K562 (cell line): ENCODE measurements at regions not wholly inside any gene's neighbourhood (a gene's known extent, or its start where the extent isn't known, plus 50 kb on each side); places are given as distances from the start of the nearest gene placed in this dataset.
A peak's percentile ranks its signal among the peaks of the same experiment; 100 is the strongest.

Experiments used
- ATAC-seq: fragments of 200-7000 bp; cut with Tn5 transposase; 3 replicates; pipeline ENCODE4 v1.9.1; 2020; ENCODE audit warnings: moderate library complexity
- BruUV-seq: library from RNA; stranded (reverse); fragments of 400-500 nt; replicated peaks from 2 replicates; lab custom pipeline; 2021; lab: Mats Ljungman, UMichigan
- CTCF ChIA-PET: fragments of 300-600 bp; formaldehyde crosslinking; extraction: SDS; loops from one replicate; lab custom pipeline; 2021; ENCODE audit warnings: low intra/inter-chr PET ratio; lab: Yijun Ruan, JAX
- POLR2A ChIA-PET: fragments of 300-600, 350-650 bp; sonication (Branson Sonifier 250); formaldehyde crosslinking; extraction: SDS; loops from one replicate; lab custom pipeline; 2021; ENCODE audit warnings: antibody characterized with exemption, inconsistent platforms; lab: Yijun Ruan, JAX
- DNase-seq, 4 experiments: peaks; one replicate each; pipeline versions ENCODE4 v3.0.0 to v3.0.0-alpha.2; 2011 to 2018; ENCODE audit warnings: low spot score in 3 of 4, mixed read lengths in 3 of 4; ENCODE audit errors: extremely low read depth in 1 of 4
- FAIRE-seq: peaks from 2 replicates; lab custom pipeline; 2011; peaks lifted over from hg19 to GRCh38; lab: Jason Lieb, UNC
- H2AFZ ChIP-seq: 2 replicates; pipeline ENCODE4 v1.6.0; 2011; ENCODE audit warnings: low read depth, low read length, control low read depth, inconsistent platforms
- H3K27ac ChIP-seq: fragments of 200-600 bp; 3 replicates; pipeline ENCODE4 v1.8.0; 2011; ENCODE audit warnings: low read depth, mild to moderate bottlenecking, control low read depth, inconsistent platforms, low read length, moderate library complexity, mixed read lengths; ENCODE audit errors: extremely low read depth
- H3K27me3 ChIP-seq, 2 experiments: fragments of 300-600 bp in 1 of 2; 2 replicates in 1 of 2; 3 replicates in 1 of 2; pipeline versions ENCODE4 v1.6.0 to v1.8.0; 2011; ENCODE audit warnings: inconsistent platforms in 2 of 2, low read length in 2 of 2, mild to moderate bottlenecking in 1 of 2, mixed read lengths in 1 of 2, moderate library complexity in 1 of 2; ENCODE audit not compliant: control insufficient read depth in 2 of 2, insufficient read depth in 2 of 2
- H3K36me3 ChIP-seq: fragments of 300-600 bp; 3 replicates; pipeline ENCODE4 v1.8.0; 2011; ENCODE audit warnings: mild to moderate bottlenecking, low read length, inconsistent platforms; ENCODE audit not compliant: control insufficient read depth, insufficient read depth
- H3K4me1 ChIP-seq, 2 experiments: fragments of 200-600 bp in 1 of 2; replicated peaks in 1 of 2; 2 replicates in 1 of 2; 3 replicates in 1 of 2; pipeline versions ENCODE4 v1.5.1 to v1.8.0; 2011; ENCODE audit warnings: inconsistent platforms in 2 of 2, low read length in 2 of 2, mild to moderate bottlenecking in 1 of 2, mixed read lengths in 1 of 2, moderate library complexity in 1 of 2; ENCODE audit not compliant: control insufficient read depth in 2 of 2, insufficient read depth in 2 of 2
- H3K4me2 ChIP-seq: 2 replicates; pipeline ENCODE4 v1.6.1; 2011; ENCODE audit warnings: low read length, control low read depth, inconsistent platforms, mixed read lengths; ENCODE audit not compliant: insufficient read depth
- H3K4me3 ChIP-seq: fragments of 200-600 bp; sonication (generic), shearing (Covaris generic); 2 replicates; pipeline ENCODE4 v1.5.1; 2016; ENCODE audit warnings: control low read depth, inconsistent platforms
- H3K79me2 ChIP-seq: fragments of 200-600 bp; 3 replicates; pipeline ENCODE4 v1.8.0; 2011; ENCODE audit warnings: low read length, inconsistent platforms; ENCODE audit not compliant: control insufficient read depth, insufficient read depth
- H3K9ac ChIP-seq, 2 experiments: 2 replicates each; pipeline versions ENCODE4 v1.6.0 to v1.6.1; 2011; ENCODE audit warnings: low read depth in 2 of 2, low read length in 2 of 2, control low read depth in 1 of 2, inconsistent platforms in 1 of 2, mild to moderate bottlenecking in 1 of 2, mixed read lengths in 1 of 2; ENCODE audit not compliant: insufficient read depth in 1 of 2
- H3K9me1 ChIP-seq: one replicate; pipeline ENCODE4 v1.6.0; 2011; ENCODE audit warnings: inconsistent platforms, mild to moderate bottlenecking, low read length, moderate library complexity; ENCODE audit not compliant: control insufficient read depth, insufficient read depth
- H3K9me3 ChIP-seq: replicated peaks from 2 replicates; pipeline ENCODE4 v1.5.1; 2011; ENCODE audit warnings: low read depth, low read length, inconsistent platforms; ENCODE audit not compliant: control insufficient read depth, insufficient read depth
- H4K20me1 ChIP-seq: replicated peaks from 2 replicates; pipeline ENCODE4 v1.6.1; 2011; ENCODE audit warnings: low read length, inconsistent platforms, mixed read lengths; ENCODE audit not compliant: control insufficient read depth, insufficient read depth
- C11orf30 ChIP-seq: fragments of 450-650 bp; IDR thresholded peaks from 2 replicates; pipeline ENCODE4 v1.6.1; 2016; ENCODE audit warnings: low read depth, mild to moderate bottlenecking
- HMG20A ChIP-seq: fragments of 450-650 bp; formaldehyde crosslinking; conservative IDR thresholded peaks from 2 replicates; pipeline ENCODE4 v1.4.0; 2020; ENCODE audit warnings: mild to moderate bottlenecking, mixed read lengths
- MAFF ChIP-seq: IDR thresholded peaks from 2 replicates; pipeline ENCODE4 v1.6.1; 2012; ENCODE audit warnings: low read length, improper control_type of control experiment
- MAFG ChIP-seq: fragments of 450-650 bp; conservative IDR thresholded peaks from 2 replicates; pipeline ENCODE4 v1.6.1; 2016; ENCODE audit warnings: missing genetic modification characterization, missing compliant biosample characterization
- MAFK ChIP-seq: IDR thresholded peaks from 2 replicates; pipeline ENCODE4 v1.6.1; 2011; ENCODE audit warnings: low read length, improper control_type of control experiment
- NCOA1 ChIP-seq: fragments of 450-650 bp; IDR thresholded peaks from 2 replicates; pipeline ENCODE4 v1.6.1; 2016; ENCODE audit warnings: low read depth
- POLR2AphosphoS5 ChIP-seq: IDR thresholded peaks from 2 replicates; pipeline ENCODE4 v1.6.1; 2011; ENCODE audit warnings: mild to moderate bottlenecking, low read depth, low read length, moderate library complexity; ENCODE audit not compliant: control insufficient read depth, insufficient read depth
- TAF15 ChIP-seq: fragments of 200-400 bp; formaldehyde crosslinking; IDR thresholded peaks from 2 replicates; pipeline ENCODE4 v1.6.1; 2017; ENCODE audit warnings: mild to moderate bottlenecking, low read depth, low read length, moderate library complexity
- ZC3H4 ChIP-seq: sonication (generic); formaldehyde crosslinking; IDR thresholded peaks from 2 replicates; pipeline ENCODE4 v1.9.0; 2021; ENCODE audit warnings: missing genetic modification reagents, borderline replicate concordance
- ZNF316 ChIP-seq: fragments of 450-650 bp; IDR thresholded peaks from 2 replicates; pipeline ENCODE4 v1.6.1; 2016
- ZNF75A ChIP-seq: fragments of 450-650 bp; formaldehyde crosslinking; IDR thresholded peaks from 2 replicates; pipeline ENCODE4 v1.4.0; 2020; ENCODE audit warnings: mild to moderate bottlenecking
- WGBS: fragments of 100-300 bp; shearing (Covaris generic); methylation state at CpG from one replicate; pipeline ENCODE4 v1.1.6; 2016; ENCODE audit warnings: low coverage, mixed read lengths; ENCODE audit not compliant: insufficient coverage; ENCODE audit errors: missing lambda C conversion rate; 5-methylcytosine and 5-hydroxymethylcytosine counted together
- in situ Hi-C: fragments of 300-500 bp; cut with MboI; formaldehyde crosslinking; loops from 4 replicates; pipeline ENCODE4 v1.15.0; 2018; ENCODE audit warnings: inconsistent platforms, mixed read lengths
- intact Hi-C: fragments of 100-400 bp; cut with micrococcal nuclease; formaldehyde crosslinking; loops from 2 replicates; pipeline ENCODE4 v1.14.2; 2022
- TF ChIP-seq, protein P1 (sequence below): fragments of 450-650 bp; IDR thresholded peaks from 2 replicates; pipeline ENCODE4 v1.6.1; 2016; ENCODE audit warnings: mild to moderate bottlenecking, moderate library complexity
- TF ChIP-seq, protein P2 (sequence below): fragments of 250-450 bp; sonication (Bioruptor Pico); IDR thresholded peaks from 2 replicates; pipeline ENCODE4 v1.8.0; 2022; ENCODE audit warnings: moderate library complexity, mild to moderate bottlenecking, inconsistent platforms

DNA sequence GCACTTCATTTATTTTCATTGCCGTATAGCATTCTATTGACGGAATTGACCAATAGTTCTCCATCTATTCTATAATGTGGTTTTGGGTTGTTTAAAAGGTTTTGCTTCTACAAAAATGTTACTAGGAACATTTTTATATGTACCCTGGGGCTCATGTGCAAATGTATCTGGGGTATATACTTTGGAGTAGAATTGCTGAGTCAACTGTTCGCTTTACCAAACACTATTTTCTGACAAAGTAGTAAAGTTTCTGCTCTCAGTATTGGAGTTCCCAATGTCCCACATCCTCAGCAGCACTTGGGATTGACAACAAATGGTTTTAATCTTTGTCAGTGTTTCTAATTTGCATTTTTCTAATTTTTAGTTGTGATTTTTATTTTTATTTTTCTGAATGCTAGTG is 602.6 kb downstream of the MCTP2 start:
- WGBS: 65% methylated on average over 3 of the region's 3 CpGs
- no peak overlapping the region for H2AFZ ChIP-seq
- DNase-seq: no peak
- H3K4me2 ChIP-seq: no peak overlapping the region
- intact Hi-C loops (no loop called here), in situ Hi-C loops (no loop called here)
- H3K4me3 ChIP-seq: no peak overlapping the region
- no peak for FAIRE-seq
- no peaks in the 10 kb centered on the region for H4K20me1 ChIP-seq
- H3K9me1 ChIP-seq: no peaks in the 10 kb centered on the region
- no peaks in the 10 kb centered on the region for H3K79me2 ChIP-seq
- no peak for ATAC-seq
- no peaks in the 10 kb centered on the region for H3K36me3 ChIP-seq
- no peak overlapping the region for H3K27ac ChIP-seq
- no peaks in the 10 kb centered on the region for H3K9me3 ChIP-seq
- peaks cover 0 to 5% of the 10 kb centered on the region in 2 experiments; a peak in 1 of 5 replicates for H3K4me1 ChIP-seq
- H3K9ac ChIP-seq: no peak overlapping the region
- BruUV-seq: no TSS peak
- ChIA-PET POLR2A (no interaction called here), CTCF (no interaction called here)
- H3K27me3 ChIP-seq: no peaks in the 10 kb centered on the region
- TF ChIP-seq MAFK (peak; percentile 61), HMG20A (CRISPR knock-in tag) (no peak), MAFG (tag) (peak; percentile 43; the same call in 1 of the 2 replicates), ZC3H4 (CRISPR knock-in tag) (no peak), POLR2AphosphoS5 (no peak), TAF15 (no peak), MAFF (peak; percentile 64), C11orf30 (peak; percentile 69), NCOA1 (no peak), ZNF316 (peak; percentile 88), ZNF75A (CRISPR knock-in tag) (no peak)
- TF ChIP-seq, protein P1, sequence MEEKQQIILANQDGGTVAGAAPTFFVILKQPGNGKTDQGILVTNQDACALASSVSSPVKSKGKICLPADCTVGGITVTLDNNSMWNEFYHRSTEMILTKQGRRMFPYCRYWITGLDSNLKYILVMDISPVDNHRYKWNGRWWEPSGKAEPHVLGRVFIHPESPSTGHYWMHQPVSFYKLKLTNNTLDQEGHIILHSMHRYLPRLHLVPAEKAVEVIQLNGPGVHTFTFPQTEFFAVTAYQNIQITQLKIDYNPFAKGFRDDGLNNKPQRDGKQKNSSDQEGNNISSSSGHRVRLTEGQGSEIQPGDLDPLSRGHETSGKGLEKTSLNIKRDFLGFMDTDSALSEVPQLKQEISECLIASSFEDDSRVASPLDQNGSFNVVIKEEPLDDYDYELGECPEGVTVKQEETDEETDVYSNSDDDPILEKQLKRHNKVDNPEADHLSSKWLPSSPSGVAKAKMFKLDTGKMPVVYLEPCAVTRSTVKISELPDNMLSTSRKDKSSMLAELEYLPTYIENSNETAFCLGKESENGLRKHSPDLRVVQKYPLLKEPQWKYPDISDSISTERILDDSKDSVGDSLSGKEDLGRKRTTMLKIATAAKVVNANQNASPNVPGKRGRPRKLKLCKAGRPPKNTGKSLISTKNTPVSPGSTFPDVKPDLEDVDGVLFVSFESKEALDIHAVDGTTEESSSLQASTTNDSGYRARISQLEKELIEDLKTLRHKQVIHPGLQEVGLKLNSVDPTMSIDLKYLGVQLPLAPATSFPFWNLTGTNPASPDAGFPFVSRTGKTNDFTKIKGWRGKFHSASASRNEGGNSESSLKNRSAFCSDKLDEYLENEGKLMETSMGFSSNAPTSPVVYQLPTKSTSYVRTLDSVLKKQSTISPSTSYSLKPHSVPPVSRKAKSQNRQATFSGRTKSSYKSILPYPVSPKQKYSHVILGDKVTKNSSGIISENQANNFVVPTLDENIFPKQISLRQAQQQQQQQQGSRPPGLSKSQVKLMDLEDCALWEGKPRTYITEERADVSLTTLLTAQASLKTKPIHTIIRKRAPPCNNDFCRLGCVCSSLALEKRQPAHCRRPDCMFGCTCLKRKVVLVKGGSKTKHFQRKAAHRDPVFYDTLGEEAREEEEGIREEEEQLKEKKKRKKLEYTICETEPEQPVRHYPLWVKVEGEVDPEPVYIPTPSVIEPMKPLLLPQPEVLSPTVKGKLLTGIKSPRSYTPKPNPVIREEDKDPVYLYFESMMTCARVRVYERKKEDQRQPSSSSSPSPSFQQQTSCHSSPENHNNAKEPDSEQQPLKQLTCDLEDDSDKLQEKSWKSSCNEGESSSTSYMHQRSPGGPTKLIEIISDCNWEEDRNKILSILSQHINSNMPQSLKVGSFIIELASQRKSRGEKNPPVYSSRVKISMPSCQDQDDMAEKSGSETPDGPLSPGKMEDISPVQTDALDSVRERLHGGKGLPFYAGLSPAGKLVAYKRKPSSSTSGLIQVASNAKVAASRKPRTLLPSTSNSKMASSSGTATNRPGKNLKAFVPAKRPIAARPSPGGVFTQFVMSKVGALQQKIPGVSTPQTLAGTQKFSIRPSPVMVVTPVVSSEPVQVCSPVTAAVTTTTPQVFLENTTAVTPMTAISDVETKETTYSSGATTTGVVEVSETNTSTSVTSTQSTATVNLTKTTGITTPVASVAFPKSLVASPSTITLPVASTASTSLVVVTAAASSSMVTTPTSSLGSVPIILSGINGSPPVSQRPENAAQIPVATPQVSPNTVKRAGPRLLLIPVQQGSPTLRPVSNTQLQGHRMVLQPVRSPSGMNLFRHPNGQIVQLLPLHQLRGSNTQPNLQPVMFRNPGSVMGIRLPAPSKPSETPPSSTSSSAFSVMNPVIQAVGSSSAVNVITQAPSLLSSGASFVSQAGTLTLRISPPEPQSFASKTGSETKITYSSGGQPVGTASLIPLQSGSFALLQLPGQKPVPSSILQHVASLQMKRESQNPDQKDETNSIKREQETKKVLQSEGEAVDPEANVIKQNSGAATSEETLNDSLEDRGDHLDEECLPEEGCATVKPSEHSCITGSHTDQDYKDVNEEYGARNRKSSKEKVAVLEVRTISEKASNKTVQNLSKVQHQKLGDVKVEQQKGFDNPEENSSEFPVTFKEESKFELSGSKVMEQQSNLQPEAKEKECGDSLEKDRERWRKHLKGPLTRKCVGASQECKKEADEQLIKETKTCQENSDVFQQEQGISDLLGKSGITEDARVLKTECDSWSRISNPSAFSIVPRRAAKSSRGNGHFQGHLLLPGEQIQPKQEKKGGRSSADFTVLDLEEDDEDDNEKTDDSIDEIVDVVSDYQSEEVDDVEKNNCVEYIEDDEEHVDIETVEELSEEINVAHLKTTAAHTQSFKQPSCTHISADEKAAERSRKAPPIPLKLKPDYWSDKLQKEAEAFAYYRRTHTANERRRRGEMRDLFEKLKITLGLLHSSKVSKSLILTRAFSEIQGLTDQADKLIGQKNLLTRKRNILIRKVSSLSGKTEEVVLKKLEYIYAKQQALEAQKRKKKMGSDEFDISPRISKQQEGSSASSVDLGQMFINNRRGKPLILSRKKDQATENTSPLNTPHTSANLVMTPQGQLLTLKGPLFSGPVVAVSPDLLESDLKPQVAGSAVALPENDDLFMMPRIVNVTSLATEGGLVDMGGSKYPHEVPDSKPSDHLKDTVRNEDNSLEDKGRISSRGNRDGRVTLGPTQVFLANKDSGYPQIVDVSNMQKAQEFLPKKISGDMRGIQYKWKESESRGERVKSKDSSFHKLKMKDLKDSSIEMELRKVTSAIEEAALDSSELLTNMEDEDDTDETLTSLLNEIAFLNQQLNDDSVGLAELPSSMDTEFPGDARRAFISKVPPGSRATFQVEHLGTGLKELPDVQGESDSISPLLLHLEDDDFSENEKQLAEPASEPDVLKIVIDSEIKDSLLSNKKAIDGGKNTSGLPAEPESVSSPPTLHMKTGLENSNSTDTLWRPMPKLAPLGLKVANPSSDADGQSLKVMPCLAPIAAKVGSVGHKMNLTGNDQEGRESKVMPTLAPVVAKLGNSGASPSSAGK: no peak
- TF ChIP-seq, protein P2, sequence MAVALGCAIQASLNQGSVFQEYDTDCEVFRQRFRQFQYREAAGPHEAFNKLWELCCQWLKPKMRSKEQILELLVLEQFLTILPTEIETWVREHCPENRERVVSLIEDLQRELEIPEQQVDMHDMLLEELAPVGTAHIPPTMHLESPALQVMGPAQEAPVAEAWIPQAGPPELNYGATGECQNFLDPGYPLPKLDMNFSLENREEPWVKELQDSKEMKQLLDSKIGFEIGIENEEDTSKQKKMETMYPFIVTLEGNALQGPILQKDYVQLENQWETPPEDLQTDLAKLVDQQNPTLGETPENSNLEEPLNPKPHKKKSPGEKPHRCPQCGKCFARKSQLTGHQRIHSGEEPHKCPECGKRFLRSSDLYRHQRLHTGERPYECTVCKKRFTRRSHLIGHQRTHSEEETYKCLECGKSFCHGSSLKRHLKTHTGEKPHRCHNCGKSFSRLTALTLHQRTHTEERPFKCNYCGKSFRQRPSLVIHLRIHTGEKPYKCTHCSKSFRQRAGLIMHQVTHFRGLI (CRISPR knock-in tag): no peak
